PC-9 (cell line): ENCODE measurements at regions not wholly inside any gene's neighbourhood (a gene's known extent, or its start where the extent isn't known, plus 50 kb on each side); places are given as distances from the start of the nearest gene placed in this dataset.

Experiments
- EZH2 ChIP-seq: fragments of 200-600 bp; sonication (generic); IDR thresholded peaks from 2 replicates; pipeline ENCODE4 v1.8.0; 2017; ENCODE audit warnings: antibody characterized with exemption, low read depth
- TF ChIP-seq, protein P1 (sequence below): fragments of 200-600 bp; sonication (generic); conservative IDR thresholded peaks from 2 replicates; pipeline ENCODE4 v1.6.1; 2017; ENCODE audit warnings: mixed run types, antibody characterized with exemption, mild to moderate bottlenecking, moderate library complexity

DNA sequence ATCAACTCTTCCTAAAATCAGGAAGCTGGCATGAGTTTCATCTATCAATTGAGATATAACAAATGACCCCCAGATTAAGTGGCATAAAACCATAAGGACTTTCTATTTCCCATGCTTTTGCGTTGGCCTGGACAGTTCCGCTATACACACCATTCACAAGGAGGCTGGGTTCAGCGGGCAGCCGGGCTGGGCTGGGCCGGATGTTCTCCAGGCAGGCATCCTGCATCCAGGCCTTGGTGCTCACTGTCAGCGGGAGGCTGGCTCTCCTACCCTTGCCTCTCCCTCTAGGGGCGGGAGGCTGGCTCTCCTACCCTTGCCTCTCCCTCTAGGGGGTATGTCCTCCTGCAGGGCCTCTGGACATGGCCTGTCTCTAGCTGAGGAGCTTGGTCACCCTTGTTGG, 266.0 kb upstream of the ARRDC4 start:
- TF ChIP-seq, protein P1, sequence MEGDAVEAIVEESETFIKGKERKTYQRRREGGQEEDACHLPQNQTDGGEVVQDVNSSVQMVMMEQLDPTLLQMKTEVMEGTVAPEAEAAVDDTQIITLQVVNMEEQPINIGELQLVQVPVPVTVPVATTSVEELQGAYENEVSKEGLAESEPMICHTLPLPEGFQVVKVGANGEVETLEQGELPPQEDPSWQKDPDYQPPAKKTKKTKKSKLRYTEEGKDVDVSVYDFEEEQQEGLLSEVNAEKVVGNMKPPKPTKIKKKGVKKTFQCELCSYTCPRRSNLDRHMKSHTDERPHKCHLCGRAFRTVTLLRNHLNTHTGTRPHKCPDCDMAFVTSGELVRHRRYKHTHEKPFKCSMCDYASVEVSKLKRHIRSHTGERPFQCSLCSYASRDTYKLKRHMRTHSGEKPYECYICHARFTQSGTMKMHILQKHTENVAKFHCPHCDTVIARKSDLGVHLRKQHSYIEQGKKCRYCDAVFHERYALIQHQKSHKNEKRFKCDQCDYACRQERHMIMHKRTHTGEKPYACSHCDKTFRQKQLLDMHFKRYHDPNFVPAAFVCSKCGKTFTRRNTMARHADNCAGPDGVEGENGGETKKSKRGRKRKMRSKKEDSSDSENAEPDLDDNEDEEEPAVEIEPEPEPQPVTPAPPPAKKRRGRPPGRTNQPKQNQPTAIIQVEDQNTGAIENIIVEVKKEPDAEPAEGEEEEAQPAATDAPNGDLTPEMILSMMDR = no peak
- TF ChIP-seq EZH2 = no peak
